GM23248 (cell line): ENCODE measurements at regions not wholly inside any gene's neighbourhood (a gene's known extent, or its start where the extent isn't known, plus 50 kb on each side); places are given as distances from the start of the nearest gene placed in this dataset.
A peak's percentile ranks its signal among the peaks of the same experiment; 100 is the strongest.

Experiments used
- DNase-seq: peaks from one replicate; pipeline ENCODE4 v3.0.0-alpha.2; 2015
- H2AFZ ChIP-seq: fragments of 200-600 bp; sonication (generic); 2 replicates; pipeline ENCODE4 v1.6.1; 2016; ENCODE audit warnings: antibody characterized with exemption
- H3F3A ChIP-seq: fragments of 200-600 bp; sonication (generic); 2 replicates; pipeline ENCODE4 v1.6.1; 2016; ENCODE audit warnings: mild to moderate bottlenecking, antibody characterized with exemption, mixed run types; ENCODE audit not compliant: insufficient read depth
- H3K27ac ChIP-seq: fragments of 200-600 bp; sonication (generic); 2 replicates; pipeline ENCODE4 v1.5.1; 2016; ENCODE audit warnings: mild to moderate bottlenecking
- H3K27me3 ChIP-seq: fragments of 200-600 bp; sonication (generic); replicated peaks from 2 replicates; pipeline ENCODE4 v1.6.1; 2016; ENCODE audit warnings: mild to moderate bottlenecking; ENCODE audit not compliant: insufficient read depth
- H3K36me3 ChIP-seq: fragments of 200-600 bp; sonication (generic); 2 replicates; pipeline ENCODE4 v1.6.1; 2016; ENCODE audit warnings: low read depth, mild to moderate bottlenecking
- H3K4me1 ChIP-seq: fragments of 200-600 bp; sonication (generic); 2 replicates; pipeline ENCODE4 v1.6.1; 2016; ENCODE audit warnings: mild to moderate bottlenecking; ENCODE audit not compliant: insufficient read depth
- H3K4me2 ChIP-seq: fragments of 200-600 bp; sonication (generic); one replicate; pipeline ENCODE4 v1.6.1; 2016; ENCODE audit warnings: mild to moderate bottlenecking; ENCODE audit not compliant: unreplicated experiment
- H3K4me3 ChIP-seq: fragments of 200-600 bp; sonication (generic); 2 replicates; pipeline ENCODE4 v1.5.1; 2016; ENCODE audit warnings: mild to moderate bottlenecking
- H3K79me2 ChIP-seq: fragments of 200-600 bp; sonication (generic); 2 replicates; pipeline ENCODE4 v1.6.1; 2016; ENCODE audit warnings: mild to moderate bottlenecking; ENCODE audit not compliant: insufficient read depth
- H3K9ac ChIP-seq: fragments of 200-600 bp; sonication (generic); 2 replicates; pipeline ENCODE4 v1.6.1; 2016; ENCODE audit warnings: mild to moderate bottlenecking
- H3K9me2 ChIP-seq: fragments of 200-600 bp; sonication (generic); 2 replicates; pipeline ENCODE4 v1.6.1; 2016; ENCODE audit warnings: mixed run types, mild to moderate bottlenecking, moderate library complexity; ENCODE audit not compliant: insufficient read depth
- H3K9me3 ChIP-seq: fragments of 200-600 bp; sonication (generic); one replicate; pipeline ENCODE4 v1.6.1; 2017; ENCODE audit warnings: low read depth
- H4K20me1 ChIP-seq: fragments of 200-600 bp; sonication (generic); 2 replicates; pipeline ENCODE4 v1.6.0; 2016; ENCODE audit not compliant: insufficient read depth
- EZH2 ChIP-seq: fragments of 200-600 bp; sonication (generic); IDR thresholded peaks from 2 replicates; pipeline ENCODE4 v1.6.1; 2018; ENCODE audit warnings: antibody characterized with exemption, mild to moderate bottlenecking; ENCODE audit not compliant: insufficient read depth, poor library complexity, severe bottlenecking
- EZH2phosphoT487 ChIP-seq: fragments of 200-600 bp; sonication (generic); IDR thresholded peaks from 2 replicates; pipeline ENCODE4 v1.6.1; 2018; ENCODE audit warnings: antibody characterized with exemption, moderate library complexity, mild to moderate bottlenecking, low read depth; ENCODE audit not compliant: insufficient read depth
- WGBS, 2 experiments: methylation state at CpG; one replicate each; pipeline ENCODE4 v1.1.6; 2015 to 2017; ENCODE audit warnings: low lambda C conversion rate in 2 of 2, low coverage in 1 of 2; ENCODE audit errors: missing lambda C conversion rate in 2 of 2; 5-methylcytosine and 5-hydroxymethylcytosine counted together
- in situ Hi-C: fragments of 300-500 bp; cut with MboI; formaldehyde crosslinking; loops from 2 replicates; pipeline ENCODE4 v1.15.0; 2020

DNA sequence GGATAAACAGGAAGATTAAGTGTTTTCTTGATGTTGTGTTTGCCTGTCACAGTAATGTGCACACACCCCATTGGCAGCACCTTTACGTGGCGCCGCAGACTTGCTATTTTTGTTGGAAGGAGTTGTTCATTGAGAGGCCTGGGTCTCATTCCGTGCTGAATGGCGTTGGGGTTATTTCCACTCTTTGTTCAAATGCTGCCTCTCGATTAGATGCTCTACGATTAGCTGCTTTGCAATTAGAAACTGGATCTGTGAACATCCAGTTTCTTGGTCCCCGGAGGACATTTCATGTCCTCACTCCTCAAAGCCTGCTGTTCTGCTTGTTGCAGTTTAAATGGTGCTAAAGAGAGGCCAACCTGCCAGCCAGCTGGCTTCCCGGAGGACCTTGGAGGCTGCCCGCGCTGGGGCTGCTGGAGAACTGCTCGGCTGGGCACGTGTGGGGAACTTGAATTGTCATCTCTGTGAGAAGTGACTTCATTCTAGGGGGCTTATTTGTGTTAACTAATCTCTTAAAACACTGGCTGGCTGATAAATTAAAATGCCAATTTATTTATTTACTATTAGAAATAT is 117.4 kb upstream of the NABP1 start:
- Histone ChIP-seq H3K79me2 (no peaks in the 10 kb centered on the region), H3K4me1 (peaks cover under 1% of the 10 kb centered on the region; the same call in 1 of the 2 replicates), H3K4me3 (no peak overlapping the region), H3K9me3 (no peaks in the 10 kb centered on the region), H4K20me1 (no peaks in the 10 kb centered on the region), H3K9ac (no peak overlapping the region), H3F3A (peaks cover 6% of the 10 kb centered on the region; the same call in 1 of the 2 replicates), H3K27me3 (no peaks in the 10 kb centered on the region), H3K4me2 (no peak overlapping the region), H3K9me2 (no peaks in the 10 kb centered on the region), H2AFZ (peak overlapping the region; percentile 51), H3K27ac (no peak overlapping the region), H3K36me3 (no peaks in the 10 kb centered on the region)
- DNase-seq: no peak
- TF ChIP-seq EZH2 (no peak), EZH2phosphoT487 (no peak)
- in situ Hi-C loops: loop anchor here (5.0 to 25.0 kb wide), 3 partner anchors 252 to 727 kb away; no protein-coding TSS in a partner anchor
- 39 to 44% methylated on average over 13 of the region's 13 CpGs for WGBS, 2 experiments

DNA sequence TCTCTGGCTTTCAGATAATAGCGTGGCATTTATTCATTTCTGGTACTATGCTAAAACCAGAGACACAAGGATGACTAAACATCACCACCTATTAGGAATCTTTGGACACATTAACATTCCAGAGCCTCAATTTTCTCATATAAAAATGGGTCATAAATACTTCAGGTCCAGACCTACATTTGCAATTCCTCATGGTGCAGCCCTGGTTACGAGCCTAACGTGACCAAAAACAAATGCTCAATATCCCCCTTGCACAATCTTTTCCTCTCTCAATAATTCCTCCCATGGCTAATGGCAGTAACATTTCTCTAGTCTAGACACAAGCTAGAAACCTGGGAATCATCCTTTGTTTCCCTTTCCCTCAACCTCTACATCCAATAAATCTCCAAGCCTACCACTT is 112.8 kb upstream of the NABP1 start:
- no peak overlapping the region for H3K4me2 ChIP-seq
- no peaks in the 10 kb centered on the region for H4K20me1 ChIP-seq
- in situ Hi-C loops: loop anchor here (25.0 kb wide), 2 partner anchors 247 to 722 kb away; no protein-coding TSS in a partner anchor
- H3K9me3 ChIP-seq: no peaks in the 10 kb centered on the region
- H3K27ac ChIP-seq: no peak overlapping the region
- no peaks in the 10 kb centered on the region for H3K27me3 ChIP-seq
- no peak for DNase-seq
- H3K9ac ChIP-seq: no peak overlapping the region
- H2AFZ ChIP-seq: no peak overlapping the region
- 69 to 77% methylated on average over 3 of the region's 3 CpGs for WGBS, 2 experiments
- no peaks in the 10 kb centered on the region for H3K36me3 ChIP-seq
- H3K4me1 ChIP-seq: 0 out of 2 replicates have a peak, but pooled peaks cover 7% of the 10 kb centered on the region
- no peaks in the 10 kb centered on the region for H3F3A ChIP-seq
- no peaks in the 10 kb centered on the region for H3K9me2 ChIP-seq
- TF ChIP-seq EZH2 (no peak), EZH2phosphoT487 (no peak)
- no peaks in the 10 kb centered on the region for H3K79me2 ChIP-seq
- H3K4me3 ChIP-seq: no peak overlapping the region

DNA sequence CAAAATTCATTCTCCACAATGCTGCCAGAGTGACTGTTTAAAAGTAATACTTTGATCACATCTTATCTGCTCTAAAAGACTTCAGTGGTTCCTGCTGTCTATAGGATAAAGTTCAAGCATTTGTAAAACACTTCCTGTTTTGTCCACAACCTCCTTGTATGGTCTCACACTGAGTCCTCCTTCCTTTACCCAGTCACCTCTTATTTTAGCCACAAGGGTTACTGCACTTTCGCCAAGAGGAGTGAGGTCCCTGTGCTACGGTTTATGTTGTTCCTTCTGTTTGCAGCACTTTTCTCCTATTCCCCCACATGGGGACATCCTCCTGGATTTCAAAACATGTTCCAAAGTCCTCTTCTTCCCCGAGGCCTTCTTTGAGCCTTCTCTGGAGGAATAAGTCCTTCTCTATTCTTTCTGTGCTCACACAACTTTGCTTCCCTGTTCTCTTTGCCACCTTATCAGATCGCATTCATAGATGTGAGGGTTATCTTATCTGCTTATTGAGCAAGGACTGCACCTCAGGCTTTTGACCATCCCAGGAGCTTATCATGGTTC is 112.2 kb upstream of the NABP1 start:
- Histone ChIP-seq H3F3A (no peaks in the 10 kb centered on the region), H3K27ac (no peak overlapping the region), H3K4me1 (0 out of 2 replicates have a peak, but pooled peaks cover 7% of the 10 kb centered on the region), H2AFZ (no peak overlapping the region; the same call in 1 of the 2 replicates), H3K9ac (no peak overlapping the region), H3K27me3 (no peaks in the 10 kb centered on the region), H3K4me3 (no peak overlapping the region), H3K9me2 (no peaks in the 10 kb centered on the region), H4K20me1 (no peaks in the 10 kb centered on the region), H3K79me2 (no peaks in the 10 kb centered on the region), H3K9me3 (no peaks in the 10 kb centered on the region), H3K36me3 (no peaks in the 10 kb centered on the region), H3K4me2 (no peak overlapping the region)
- in situ Hi-C loops: loop anchor here (25.0 kb wide), 2 partner anchors 247 to 722 kb away; no protein-coding TSS in a partner anchor
- no peak for TF ChIP-seq EZH2phosphoT487
- 63 to 78% methylated on average over 4 of the region's 4 CpGs for WGBS, 2 experiments
- no peak for DNase-seq

DNA sequence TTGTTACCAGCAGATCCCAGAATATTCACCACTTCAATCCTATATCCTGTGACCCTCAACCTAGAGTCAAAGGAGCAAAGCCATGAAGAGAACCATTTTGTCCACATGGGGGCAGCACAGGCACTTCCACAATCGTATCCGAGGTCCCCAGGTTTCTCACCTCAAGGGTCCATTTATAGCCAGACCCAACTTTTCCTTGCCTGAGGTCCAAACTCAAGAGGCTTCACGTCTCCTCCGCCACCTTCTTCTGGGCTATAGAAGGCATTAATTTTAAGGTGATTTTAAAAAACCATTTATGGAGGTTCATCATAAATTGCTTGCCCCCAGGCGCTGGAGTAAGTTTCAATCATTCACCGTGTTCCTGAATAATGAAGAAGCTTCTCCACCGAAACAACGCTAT is 111.6 kb upstream of the NABP1 start:
- no peak overlapping the region for H3K4me3 ChIP-seq
- peak overlapping the region; percentile 17; the same call in 1 of the 2 replicates for H2AFZ ChIP-seq
- H3K27ac ChIP-seq: no peak overlapping the region
- 43 to 47% methylated on average over 8 of the region's 8 CpGs for WGBS, 2 experiments
- H3K79me2 ChIP-seq: no peaks in the 10 kb centered on the region
- in situ Hi-C loops: loop anchor here (25.0 kb wide), 2 partner anchors 246 to 721 kb away; no protein-coding TSS in a partner anchor
- H3K27me3 ChIP-seq: no peaks in the 10 kb centered on the region
- DNase-seq: peak; percentile 71
- H3K36me3 ChIP-seq: no peaks in the 10 kb centered on the region
- no peaks in the 10 kb centered on the region for H3K9me2 ChIP-seq
- H3K4me2 ChIP-seq: no peak overlapping the region
- no peak for TF ChIP-seq EZH2phosphoT487
- no peak for TF ChIP-seq EZH2
- no peak overlapping the region for H3K9ac ChIP-seq
- H3K4me1 ChIP-seq: peaks cover 9% of the 10 kb centered on the region; the same call in 1 of the 2 replicates
- H3F3A ChIP-seq: no peaks in the 10 kb centered on the region
- H3K9me3 ChIP-seq: no peaks in the 10 kb centered on the region
- H4K20me1 ChIP-seq: no peaks in the 10 kb centered on the region
